SH-SY5Y (cell line): ENCODE measurements at regions not wholly inside any gene's neighbourhood (a gene's known extent, or its start where the extent isn't known, plus 50 kb on each side); places are given as distances from the start of the nearest gene placed in this dataset.

ENCODE experiments used
- GATA2 ChIP-seq: IDR thresholded peaks from 2 replicates; pipeline ENCODE4 v1.6.1; 2011; ENCODE audit warnings: mild to moderate bottlenecking, low read depth, low read length
- GATA3 ChIP-seq: IDR thresholded peaks from 2 replicates; pipeline ENCODE4 v1.6.1; 2011; ENCODE audit warnings: low read depth, mild to moderate bottlenecking, low read length, moderate library complexity

- TF ChIP-seq GATA2 (no peak), GATA3 (no peak)
Measured at GRCh38 chr7:131883769-131884168, 327.3 kb upstream of the PODXL start.
